HS-27A (cell line): ENCODE measurements at regions not wholly inside any gene's neighbourhood (a gene's known extent, or its start where the extent isn't known, plus 50 kb on each side); places are given as distances from the start of the nearest gene placed in this dataset.
"Not testable (repeated sequence)": the region's sequence is repeated elsewhere in the genome, so short reads cannot be mapped to it uniquely, and the experiment has no call there.

ENCODE experiments used
- DNase-seq: peaks from one replicate; pipeline ENCODE4 v3.0.0-alpha.2; 2012; ENCODE audit warnings: low read depth, missing footprints

GRCh38 chr5:38607396-38607795 is 51.0 kb upstream of the LIFR start:
- DNase-seq, result no peak

GRCh38 chr5:38607930-38608564 is 51.6 kb upstream of the LIFR start:
- DNase-seq, result no peak

- no peak for DNase-seq
These were observed 52.4 kb upstream of the LIFR start for GRCh38 chr5:38608874-38609273.

DNA sequence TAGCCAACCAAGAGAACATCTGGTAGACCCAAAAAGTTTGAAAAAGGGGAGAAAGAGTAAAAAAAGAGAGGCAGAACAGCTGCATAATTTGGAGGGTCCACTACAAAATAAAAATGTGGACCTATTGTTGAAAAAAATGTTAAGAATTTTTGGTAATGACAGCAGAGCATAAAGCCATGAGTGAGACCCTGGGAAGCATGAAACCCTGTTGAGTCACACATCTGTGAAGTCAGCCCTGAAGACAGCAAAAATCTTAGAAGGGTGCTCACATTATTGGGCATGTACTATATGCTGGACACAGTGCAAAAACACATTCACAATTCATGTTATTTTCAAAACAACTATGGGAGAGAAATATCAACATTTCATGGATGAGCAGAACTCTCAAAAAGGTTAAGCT is 56.4 kb upstream of the LIFR start:
- no peak for DNase-seq

DNA sequence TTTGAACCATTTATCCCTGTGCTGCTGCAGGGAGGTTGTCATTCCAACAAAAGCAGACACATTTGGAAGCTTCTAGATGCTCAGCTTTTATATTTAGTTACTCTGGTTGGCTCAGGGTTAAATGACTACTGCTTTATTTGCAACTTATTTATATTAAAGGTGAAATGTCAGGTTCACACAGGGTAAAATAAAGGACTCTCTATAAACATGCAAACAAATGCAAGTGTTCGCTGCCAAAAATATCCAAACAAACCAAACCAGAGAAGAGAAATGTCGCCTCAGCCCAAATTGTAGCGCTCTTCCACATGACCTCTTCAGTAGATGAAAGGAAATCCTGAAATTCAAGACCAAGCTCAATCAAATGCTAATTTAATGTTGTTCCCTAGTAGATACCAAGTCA is 57.0 kb upstream of the LIFR start:
- no peak for DNase-seq

- DNase-seq, result no peak
These were observed 57.8 kb upstream of the LIFR start for GRCh38 chr5:38613992-38614836.

DNA sequence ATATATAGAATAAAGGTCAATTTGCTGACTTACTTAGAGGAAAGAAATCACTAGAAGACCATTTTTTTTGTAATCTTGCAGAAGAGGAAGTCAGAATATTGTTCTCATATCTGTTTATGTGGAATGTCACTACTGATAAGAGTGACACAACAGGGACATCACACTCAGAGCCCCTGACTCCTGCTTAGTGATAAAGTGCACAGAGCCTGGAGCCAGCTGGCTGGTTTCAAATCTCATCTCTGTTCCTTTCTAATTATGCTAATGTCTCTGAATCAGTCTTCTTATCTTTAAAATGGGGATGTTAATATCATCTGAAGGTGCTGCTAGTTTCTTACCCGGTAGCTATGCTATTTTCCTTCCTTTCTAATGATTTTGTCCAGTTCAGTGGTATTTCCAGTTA is 58.6 kb upstream of the LIFR start:
- no peak for DNase-seq

GRCh38 chr5:38615981-38616451 is 59.6 kb upstream of the LIFR start:
- DNase-seq, result no peak

GRCh38 chr5:38618154-38618553 is 61.7 kb upstream of the LIFR start:
- no peak for DNase-seq

DNA sequence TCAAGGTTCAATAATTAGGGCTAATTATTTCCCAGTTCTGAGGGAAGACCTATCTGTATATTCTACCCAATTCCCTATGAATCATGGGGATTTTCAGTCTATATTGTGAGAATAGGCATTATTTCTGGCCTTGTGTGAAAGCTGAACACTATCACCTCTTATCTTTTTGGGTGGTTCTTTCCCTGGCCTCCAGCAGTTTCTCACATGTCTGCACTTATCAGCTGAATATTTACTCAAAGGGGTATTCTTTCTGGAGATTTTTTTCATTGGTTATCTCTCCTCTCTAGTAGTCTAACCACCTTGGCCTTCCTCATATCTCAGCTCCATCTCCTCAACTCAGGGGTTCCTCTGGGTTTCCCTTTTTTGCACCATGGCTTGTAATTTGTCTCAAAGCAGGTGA is 64.9 kb upstream of the LIFR start:
- DNase-seq, result no peak

DNA sequence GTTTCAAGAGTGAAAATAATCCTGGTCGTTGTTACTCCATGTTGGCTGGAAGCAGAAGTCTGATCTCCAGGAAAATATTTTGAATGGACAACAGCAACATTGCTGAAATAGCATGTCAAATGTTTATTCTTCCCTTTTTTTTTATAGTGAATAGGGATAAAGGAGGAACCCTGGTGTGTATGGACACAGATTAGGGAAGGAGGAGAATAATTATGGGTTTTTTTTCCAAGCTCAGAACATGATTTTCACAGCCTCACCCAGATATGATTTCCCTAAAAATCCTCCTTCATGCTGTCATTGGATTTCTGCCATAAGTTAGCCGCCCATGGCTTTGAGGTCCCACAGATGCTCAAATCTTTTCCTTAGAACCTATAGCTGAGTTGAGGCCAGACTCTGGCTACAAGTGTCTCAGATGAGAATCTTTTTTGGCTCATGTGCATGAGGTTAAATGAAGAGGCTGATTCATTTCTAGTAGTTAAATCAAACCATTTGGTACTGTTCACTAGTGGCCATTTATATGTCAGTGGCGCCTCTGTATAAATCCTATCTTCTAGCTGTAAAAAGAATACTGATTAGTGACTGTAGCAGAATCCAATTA is 65.5 kb upstream of the LIFR start:
- DNase-seq, result no peak

GRCh38 chr5:38622723-38623129 is 66.3 kb upstream of the LIFR start:
- DNase-seq, result no peak

- not testable (repeated sequence) for DNase-seq
These were observed 68.1 kb upstream of the LIFR start for GRCh38 chr5:38624541-38624940.

- not testable (repeated sequence) for DNase-seq
These were observed 74.9 kb upstream of the LIFR start for GRCh38 chr5:38631376-38631775.

GRCh38 chr5:38634568-38635369 is 78.3 kb upstream of the LIFR start:
- no peak for DNase-seq

GRCh38 chr5:38636626-38637025 is 80.2 kb upstream of the LIFR start:
- no peak for DNase-seq

DNA sequence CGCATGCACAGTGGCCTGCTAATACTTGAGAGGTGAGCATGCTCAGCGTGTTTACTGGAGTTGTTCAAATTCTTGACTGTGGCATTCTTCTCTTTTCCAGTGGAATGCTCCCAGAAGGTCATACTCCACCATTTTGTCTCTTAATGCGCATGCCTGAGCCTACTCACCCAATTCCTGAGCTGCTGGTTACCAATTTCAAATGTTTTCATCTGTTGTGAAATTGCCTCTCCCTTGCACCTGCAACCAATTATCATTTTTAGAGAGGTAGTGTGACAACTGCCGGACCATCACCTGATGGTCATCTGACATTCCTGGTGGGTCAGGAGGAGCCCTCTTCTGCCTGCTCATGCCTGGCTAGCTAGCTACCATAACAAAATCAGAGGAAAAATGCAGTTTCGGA is 82.2 kb upstream of the LIFR start:
- DNase-seq, result no peak

- no peak for DNase-seq
These were observed 83.2 kb upstream of the LIFR start for GRCh38 chr5:38639377-38640358.

GRCh38 chr5:38641003-38641402 is 84.6 kb upstream of the LIFR start:
- no peak for DNase-seq

- no peak for DNase-seq
These were observed 85.9 kb upstream of the LIFR start for GRCh38 chr5:38642189-38642911.
